IPS DF 4.7 (cell line): ENCODE measurements at regions not wholly inside any gene's neighbourhood (a gene's known extent, or its start where the extent isn't known, plus 50 kb on each side); places are given as distances from the start of the nearest gene placed in this dataset.
"Not testable (repeated sequence)": the region's sequence is repeated elsewhere in the genome, so short reads cannot be mapped to it uniquely, and the experiment has no call there.

ENCODE experiments used
- DNase-seq: peaks from one replicate; pipeline ENCODE4 v3.0.0-alpha.2; 2013; ENCODE audit warnings: low spot score; ENCODE audit errors: extremely low read depth

- DNase-seq: no peak
Measured at GRCh38 chr4:137866671-137867070, 334.4 kb upstream of the PCDH18 start.

GRCh38 chr4:137861682-137862081 lies 329.4 kb upstream of the PCDH18 start:
- no peak for DNase-seq

DNA sequence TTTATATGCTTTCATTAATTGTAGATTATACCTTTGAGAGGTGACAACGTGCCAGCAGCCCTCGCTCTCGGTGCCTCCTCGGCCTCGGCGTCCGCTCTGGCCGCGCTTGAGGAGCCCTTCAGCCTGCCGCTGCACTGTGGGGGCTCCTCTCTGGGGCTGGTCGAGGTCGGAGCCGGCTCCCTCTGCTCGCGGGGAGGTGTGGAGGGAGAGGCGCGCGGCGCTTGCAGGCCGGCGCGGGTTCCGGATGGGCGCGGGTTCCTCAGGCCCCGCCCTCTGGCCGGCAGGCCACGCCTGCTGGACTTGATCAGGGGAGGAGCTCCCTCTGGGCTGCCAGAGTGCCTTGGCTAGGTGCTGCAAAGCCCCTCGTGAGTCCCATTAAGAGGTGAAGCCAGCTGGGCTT lies 321.1 kb upstream of the PCDH18 start:
- no peak for DNase-seq

- DNase-seq: no peak
Measured at GRCh38 chr4:137852326-137852725, 320.0 kb upstream of the PCDH18 start.

DNA sequence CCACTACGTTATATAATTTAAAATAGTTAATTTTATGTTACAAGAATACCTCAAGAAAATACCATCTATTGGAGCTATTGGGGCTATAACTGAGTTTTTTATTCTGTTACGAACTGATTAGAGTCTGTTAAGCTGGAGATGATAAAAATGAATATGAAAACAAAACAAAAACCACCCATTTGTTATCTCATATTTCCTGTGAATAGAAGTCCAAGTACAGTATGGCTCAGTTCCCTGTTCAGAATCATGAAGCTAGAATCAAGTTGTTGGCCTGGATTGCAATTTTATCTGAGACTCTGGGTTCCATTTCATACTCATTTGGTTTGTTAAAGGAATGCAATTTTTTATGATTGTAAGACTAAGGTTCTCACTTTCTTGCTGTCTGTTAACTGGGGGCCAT lies 319.1 kb upstream of the PCDH18 start:
- no peak for DNase-seq

DNA sequence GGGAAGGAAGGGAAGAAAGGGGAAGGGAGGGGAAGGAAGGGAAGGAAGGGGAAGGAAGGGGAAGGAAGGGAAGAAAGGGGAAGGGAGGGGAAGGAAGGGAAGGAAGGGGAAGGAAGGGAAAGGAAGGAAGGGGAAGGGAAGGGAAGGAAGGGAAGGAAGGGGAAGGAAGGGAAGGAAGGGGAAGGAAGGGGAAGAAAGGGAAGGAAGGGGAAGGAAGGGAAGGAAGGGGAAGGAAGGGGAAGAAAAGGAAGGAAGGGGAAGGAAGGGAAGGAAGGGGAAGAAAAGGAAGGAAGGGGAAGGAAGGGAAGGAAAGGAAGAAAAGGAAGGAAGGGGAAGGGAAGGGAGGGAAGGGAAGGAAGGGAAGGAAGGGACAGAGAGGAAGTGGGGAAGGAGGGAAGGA lies 295.7 kb upstream of the PCDH18 start:
- DNase-seq: not testable (repeated sequence)

DNA sequence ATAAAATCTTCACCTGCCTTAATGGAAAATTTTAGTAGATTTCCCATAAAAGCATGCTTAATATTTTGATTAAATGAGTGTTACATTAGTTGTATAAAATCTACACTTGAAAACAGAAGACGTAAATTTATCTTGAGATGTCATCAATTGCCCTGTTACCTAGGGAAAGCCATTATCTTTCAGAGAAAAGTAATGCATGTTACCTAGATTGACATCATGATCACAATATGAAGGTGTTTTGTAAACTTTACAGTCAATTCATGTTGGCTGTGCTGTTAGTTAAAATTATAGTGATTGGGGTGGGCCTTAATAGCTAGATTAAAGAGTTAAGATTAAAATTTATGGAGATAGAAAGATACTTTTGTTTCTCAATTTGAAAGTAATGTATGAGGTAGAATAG lies 293.2 kb upstream of the PCDH18 start:
- DNase-seq: no peak

- no peak for DNase-seq
Measured at GRCh38 chr4:137823007-137823406, 290.7 kb upstream of the PCDH18 start.

DNA sequence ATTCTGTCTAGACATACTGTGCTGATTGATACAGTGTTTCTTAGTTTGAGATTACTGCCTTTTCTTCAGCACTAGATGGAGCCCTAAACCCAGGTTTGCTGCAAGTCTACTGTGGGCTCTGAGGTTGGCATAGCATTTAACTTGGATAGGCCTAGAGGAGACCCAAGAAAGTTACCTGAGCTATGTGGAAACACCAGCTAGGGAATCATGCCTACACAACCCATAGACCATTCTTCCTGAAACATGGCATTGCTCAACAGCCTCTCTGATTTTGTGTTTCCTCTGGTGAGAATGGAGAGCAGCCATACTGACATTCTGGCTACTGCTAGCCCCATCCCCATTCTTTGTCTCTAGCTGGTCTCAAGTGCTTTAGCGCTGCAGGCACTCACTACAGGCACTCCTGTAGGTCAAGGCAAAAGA lies 287.7 kb upstream of the PCDH18 start:
- DNase-seq: peak; percentile 56

DNA sequence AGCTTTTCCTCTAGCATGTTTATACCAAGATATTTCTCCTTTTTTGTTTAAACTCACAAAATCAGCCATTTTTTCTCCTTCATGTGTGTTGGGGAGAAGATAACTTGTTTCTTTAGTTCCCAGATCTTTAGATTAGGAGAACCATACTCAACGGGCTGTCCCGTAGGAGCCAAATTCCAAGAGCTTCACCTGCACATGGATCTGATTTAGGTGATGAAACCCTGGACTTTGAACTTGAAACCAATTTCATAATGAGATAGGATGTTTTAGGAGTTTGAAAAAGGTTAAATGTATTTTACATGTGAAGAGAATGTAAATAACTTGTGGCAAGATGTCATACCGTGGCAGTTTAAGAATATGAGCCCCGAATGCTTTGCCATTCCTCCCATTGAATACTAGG lies 280.0 kb upstream of the PCDH18 start:
- DNase-seq: no peak

DNA sequence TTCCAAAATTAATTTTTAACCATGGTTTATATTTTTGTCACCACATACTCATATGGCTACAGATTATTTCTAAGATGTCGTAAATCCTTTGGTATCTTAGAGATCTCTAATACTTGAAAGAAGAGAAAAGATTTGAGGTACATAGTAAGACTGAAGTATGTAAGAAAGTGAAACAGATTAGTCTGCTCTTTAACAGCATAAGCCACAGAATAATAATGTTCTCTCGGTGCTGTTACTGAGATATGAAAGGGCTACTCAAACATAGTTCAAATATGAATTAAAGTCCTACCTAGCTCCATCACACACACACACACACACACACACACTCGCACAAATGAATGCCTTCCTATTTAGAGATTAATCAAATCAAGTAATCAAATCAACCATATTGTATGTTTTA lies 274.1 kb upstream of the PCDH18 start:
- DNase-seq: no peak

DNA sequence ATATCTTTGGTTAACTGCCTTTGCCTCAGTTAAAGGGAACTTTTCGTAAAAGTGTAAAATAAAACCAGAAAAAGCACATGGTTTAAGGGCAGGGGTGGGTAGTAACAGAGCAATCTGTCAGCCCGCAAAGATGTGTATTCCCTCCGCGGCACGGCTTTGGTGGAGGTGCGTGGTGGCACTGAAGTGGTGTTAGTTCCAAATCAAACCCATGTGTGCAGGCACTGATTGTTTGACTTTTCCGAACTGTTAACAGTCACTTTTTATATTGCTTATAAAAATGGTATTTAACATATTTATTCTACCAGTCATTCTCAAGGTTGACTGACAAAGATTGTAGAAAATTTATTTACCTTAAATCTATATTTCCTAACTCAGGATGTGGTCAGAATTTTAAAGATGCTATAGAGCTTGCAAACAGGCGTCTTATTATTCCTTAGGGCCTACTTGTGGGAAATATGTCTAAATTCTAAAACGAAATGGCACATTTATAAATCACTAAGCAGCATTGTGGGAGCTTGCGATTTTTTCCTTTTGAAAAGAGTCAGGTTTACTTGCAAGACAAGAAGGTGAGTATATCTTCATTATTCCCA lies 272.7 kb upstream of the PCDH18 start:
- DNase-seq: no peak

GRCh38 chr4:137800861-137801260 lies 268.6 kb upstream of the PCDH18 start:
- DNase-seq: no peak

GRCh38 chr4:137794764-137795254 lies 262.5 kb upstream of the PCDH18 start:
- no peak for DNase-seq

DNA sequence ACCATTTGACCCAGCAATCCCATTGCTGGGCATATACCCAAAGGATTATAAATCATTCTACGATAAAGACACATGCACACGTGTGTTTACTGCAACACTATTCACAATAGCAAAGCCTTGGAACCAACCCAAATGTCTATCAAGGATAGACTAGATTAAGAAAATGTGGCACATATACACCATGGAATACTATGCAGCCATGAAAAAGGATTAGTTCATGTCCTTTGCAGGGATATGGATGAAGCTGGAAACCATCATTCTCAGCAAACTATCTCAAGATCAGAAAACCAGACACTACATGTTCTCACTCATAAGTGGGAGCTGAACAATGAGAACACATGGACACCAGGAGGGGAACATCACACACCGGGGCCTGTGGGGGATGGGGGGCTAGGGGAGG lies 257.0 kb upstream of the PCDH18 start:
- DNase-seq: not testable (repeated sequence)

DNA sequence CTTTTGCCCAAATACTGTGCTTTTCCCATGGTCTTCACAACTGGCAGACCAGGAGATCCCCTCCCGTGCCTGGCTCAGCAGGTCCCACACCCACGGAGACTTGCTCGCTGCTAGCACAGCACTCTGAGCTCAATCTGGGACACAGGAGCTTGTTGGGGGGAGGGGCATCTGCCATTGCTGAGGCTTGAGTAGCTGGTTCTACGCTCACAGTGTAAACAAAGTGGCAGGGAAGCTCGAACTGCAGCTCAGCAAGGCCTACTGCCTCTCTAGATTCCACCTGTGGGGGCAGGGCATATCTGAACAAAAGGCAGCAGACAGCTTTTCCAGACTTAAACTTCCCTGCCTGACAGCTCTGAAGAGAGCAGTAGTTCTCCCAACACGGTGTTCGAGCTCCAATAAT lies 251.6 kb upstream of the PCDH18 start:
- DNase-seq: not testable (repeated sequence)

- DNase-seq: no peak
Measured at GRCh38 chr4:137775701-137776100, 243.4 kb upstream of the PCDH18 start.

GRCh38 chr4:137774501-137774900 lies 242.2 kb upstream of the PCDH18 start:
- no peak for DNase-seq

GRCh38 chr4:137768881-137769280 lies 236.6 kb upstream of the PCDH18 start:
- DNase-seq: no peak

DNA sequence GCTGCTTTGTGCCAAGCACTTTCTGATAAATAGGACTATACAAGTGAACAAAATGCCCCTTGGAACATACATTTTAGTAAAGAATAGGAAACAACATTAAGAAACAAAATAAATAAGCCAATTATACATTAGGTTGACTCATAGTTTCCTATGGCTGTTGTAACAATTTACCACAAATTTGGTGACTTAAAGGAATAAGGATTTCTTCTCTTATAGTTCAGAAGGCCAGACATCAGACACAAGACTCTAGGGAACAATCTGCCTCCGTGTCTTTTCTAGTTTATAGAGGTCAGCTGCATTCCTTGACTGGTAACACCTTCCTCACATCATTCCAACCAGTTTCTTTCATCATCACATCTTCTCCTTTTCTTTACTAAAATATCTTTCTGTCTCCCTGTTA lies 235.9 kb upstream of the PCDH18 start:
- DNase-seq: no peak

DNA sequence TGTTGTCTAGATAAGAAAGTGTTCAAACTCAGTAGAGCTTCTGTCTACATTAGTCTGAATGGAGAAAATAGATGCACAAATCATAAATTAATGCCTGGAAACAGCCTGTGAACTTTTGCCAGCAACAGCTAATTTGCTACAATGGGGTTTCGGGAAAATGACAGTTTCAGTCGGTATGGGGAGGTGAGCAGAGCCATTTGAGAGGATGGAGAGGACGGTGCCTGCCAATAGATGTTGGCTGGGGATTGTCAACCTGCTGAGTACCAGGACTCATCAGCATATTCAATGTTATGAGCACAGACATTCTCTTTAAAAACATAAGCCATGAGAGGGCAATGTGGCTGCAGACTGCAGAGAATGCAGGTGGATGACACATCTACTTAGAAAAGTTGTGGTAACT lies 230.3 kb upstream of the PCDH18 start:
- DNase-seq: no peak

DNA sequence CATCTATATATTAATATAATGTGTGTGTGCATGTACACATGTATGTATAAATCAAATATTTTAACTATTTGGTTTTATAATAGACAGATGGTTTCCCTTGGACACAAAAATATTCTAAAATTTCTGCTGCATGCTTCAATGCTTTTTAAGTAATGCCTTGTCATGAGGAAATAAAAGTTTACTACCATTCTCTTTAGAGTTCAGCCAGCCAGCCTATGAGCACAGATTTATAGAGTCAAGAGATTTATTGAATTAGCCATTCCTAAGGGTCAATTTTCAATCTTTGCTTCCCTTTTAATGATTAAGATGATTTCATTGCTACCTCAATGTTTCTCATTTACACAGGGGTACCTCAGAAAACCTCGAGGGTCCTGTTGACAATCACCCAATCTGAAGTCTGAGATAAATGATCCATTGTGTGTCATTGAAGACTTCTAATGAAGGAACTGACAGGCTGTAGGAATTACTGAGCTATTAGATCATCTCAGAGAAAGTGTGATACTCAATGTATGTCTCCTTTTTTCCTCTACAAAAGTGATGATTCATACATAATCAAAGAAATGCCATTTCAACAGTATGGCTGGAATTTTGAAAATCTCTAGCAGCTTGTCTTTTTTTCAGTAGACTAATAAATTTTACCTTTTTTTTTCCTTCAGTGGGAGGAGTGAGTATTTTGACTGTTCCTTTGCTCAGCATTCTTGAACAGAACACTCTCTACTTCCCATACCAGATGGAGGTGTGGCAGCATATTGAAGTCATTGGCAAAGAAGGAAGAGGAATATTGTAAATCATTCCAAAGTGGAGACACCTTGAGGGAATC lies 222.6 kb upstream of the PCDH18 start:
- DNase-seq: no peak

DNA sequence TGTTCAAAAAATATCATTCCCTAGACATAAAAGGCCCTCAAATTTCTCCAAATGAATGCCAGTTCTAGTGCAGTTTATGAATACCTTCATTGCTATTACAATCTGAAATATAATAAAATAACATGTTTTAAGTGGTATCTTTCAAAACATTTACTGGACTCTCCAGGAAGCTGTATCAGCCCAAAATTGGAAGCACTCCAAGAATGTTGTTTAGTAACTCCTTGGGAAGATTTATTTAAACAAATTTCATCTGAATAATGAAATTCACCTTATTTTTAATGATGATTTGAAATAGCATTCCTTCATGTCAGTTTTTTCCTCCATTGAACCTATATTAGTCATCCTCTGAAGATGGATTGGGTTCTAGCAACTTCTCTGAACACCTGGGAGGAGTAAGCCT lies 217.2 kb upstream of the PCDH18 start:
- no peak for DNase-seq
